Esophagus squamous epithelium (tissue), 4 donors: ENCODE measurements at regions not wholly inside any gene's neighbourhood (a gene's known extent, or its start where the extent isn't known, plus 50 kb on each side); places are given as distances from the start of the nearest gene placed in this dataset.

Source experiments
- CTCF ChIP-seq, 6 experiments: fragments of 450-650 bp in 4 of 6; fragments of 200-600 bp in 2 of 6; sonication (generic) in 2 of 6; IDR thresholded peaks; one replicate each; pipeline ENCODE4 v1.5.1; 2016 to 2019; ENCODE audit warnings: antibody characterized with exemption in 6 of 6, mild to moderate bottlenecking in 4 of 6, moderate library complexity in 4 of 6
- POLR2A ChIP-seq, 4 donors: fragments of 450-650 bp; IDR thresholded peaks; one replicate each; pipeline ENCODE4 v1.6.1; 2017; ENCODE audit warnings: antibody characterized with exemption in 4 of 4, mild to moderate bottlenecking in 4 of 4, moderate library complexity in 3 of 4

GRCh38 chr2:194301946-194302345, 1355.1 kb upstream of the SLC39A10 start:
- TF ChIP-seq CTCF (IDR thresholded peaks at IDR 0.05), result no peak
- no peak for TF ChIP-seq POLR2A (IDR thresholded peaks at IDR 0.05)
